ENCODE measurements at regions not wholly inside any gene's neighbourhood (a gene's known extent, or its start where the extent isn't known, plus 50 kb on each side); places are given as distances from the start of the nearest gene placed in this dataset.
"Not testable (repeated sequence)": the region's sequence is repeated elsewhere in the genome, so short reads cannot be mapped to it uniquely, and the experiment has no call there.

DNA sequence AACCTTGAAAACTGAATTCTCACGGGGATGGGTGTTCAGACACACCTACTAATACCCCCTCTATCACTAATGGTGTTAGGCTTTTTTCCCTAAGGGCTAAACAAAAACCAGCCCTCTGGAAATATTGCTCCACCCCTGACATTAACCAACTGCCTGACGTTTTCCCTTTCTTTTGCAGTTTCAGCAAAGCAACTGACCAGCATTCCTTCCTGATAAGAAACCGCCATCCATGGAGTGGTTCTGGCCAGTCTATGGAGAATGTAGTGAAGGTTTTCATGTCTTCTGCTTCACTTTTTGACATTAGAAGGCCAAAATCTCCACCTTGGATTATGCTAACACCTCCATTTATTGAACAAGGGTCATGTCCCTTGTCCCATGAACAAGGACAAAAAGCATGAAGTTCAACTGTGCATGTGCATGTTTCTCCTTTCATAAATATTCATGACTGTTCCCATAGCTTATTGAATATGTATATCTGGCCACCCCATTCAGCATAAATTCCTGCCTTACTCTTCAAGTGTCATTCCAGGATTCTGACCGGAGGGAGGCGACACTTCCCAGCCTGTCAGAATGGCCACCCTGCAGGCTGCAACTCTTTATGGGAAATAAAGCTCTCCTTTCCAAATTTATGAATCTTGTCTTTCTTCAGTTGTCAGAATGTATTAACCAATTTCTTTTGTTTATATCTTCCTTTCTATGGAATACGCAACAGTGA lies 314.3 kb downstream of the HHIPL2 start:
- DNase-seq: no peak

DNA sequence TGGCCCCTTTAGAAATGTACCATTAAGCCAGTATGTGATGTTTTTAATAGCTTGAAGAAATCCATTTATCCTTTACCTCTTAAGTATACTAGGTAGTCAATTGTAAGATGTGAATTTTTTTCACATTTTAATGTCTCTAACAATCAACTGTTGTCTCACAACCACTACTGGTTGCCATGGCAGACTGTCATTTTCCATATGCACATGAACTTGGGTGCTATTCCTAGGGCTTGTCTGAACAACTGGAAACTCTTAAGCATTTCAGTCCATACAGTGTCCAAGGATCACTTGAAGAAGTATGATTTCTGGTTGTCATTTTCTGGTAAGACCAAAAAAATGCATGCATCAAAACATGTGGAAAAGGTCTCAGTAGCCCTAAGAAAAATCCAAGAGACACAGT lies 315.1 kb downstream of the HHIPL2 start:
- DNase-seq: no peak

DNA sequence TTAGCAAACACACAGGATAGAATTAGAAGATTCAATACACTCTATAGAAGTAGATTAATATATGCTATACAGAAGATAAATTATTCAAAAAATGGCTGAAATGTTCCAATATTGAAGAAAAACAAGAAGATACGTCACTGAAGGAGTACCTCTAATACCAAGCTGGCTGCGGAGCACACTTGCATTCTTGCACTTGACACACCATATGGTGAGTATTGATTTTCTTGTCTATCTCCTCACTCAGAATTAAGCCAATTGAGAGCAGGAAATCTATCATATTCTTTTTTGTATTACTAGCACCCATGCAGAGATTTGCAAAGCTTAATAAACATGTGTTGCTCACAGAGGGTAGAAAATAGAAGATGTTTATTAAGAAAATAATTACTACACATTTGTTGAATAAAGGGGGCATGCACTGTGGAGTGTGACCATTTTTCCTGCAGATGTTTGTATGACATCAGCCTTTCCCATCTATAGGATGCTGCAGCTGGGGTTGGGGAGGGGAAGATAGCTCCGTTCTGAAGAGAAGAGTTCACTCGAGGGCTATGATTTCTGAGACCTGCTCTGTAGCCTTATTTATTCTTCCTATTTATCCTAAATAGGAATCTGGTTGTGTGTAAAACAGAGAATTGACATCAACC lies 318.1 kb downstream of the HHIPL2 start:
- DNase-seq: no peak

DNA sequence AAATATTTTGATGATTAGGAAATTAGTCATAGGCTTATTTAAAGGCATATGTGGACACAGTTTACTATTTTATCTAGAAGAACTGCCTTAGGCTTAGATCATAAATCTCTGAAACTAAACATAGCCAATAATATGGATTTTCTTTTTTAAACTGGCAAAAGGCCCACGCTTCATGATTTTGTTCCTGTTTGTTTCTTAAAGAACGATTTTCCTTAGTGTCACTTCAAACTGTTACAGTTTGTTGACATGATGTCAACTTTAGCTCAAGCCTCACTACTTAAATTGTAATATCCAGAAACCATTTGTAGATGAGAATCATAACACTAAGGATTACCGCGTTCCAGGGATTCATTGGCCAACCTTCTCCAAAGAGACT lies 322.6 kb downstream of the HHIPL2 start:
- DNase-seq: no peak

- no peak for DNase-seq
Observed at GRCh38 chr1:222224636-222225315, 323.1 kb downstream of the HHIPL2 start.

DNA sequence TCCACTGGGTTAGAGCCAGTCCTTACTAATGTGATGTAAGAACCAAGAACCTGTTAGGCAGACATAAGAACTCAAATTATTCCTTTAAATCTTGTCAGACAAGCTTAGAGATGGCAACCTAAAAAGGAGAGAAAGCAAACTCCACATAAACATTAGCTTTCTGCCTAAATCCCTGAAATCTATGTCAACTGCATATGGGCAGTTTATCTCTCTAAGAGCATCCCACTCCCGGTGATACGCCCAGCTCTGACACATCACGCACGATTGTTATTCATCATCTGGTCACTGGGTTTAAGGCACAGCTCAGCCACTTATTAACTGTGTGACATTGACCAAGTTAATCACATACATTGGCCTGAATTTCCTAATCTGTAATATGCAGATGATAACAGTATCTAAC lies 323.7 kb downstream of the HHIPL2 start:
- no peak for DNase-seq

- no peak for DNase-seq
Observed at GRCh38 chr1:222223010-222223409, 324.9 kb downstream of the HHIPL2 start.

GRCh38 chr1:222216255-222216754 lies 331.6 kb downstream of the HHIPL2 start:
- no peak for DNase-seq

GRCh38 chr1:222210776-222211175 lies 337.1 kb downstream of the HHIPL2 start:
- no peak for DNase-seq

GRCh38 chr1:222204475-222204874 lies 343.4 kb downstream of the HHIPL2 start:
- no peak for DNase-seq

DNA sequence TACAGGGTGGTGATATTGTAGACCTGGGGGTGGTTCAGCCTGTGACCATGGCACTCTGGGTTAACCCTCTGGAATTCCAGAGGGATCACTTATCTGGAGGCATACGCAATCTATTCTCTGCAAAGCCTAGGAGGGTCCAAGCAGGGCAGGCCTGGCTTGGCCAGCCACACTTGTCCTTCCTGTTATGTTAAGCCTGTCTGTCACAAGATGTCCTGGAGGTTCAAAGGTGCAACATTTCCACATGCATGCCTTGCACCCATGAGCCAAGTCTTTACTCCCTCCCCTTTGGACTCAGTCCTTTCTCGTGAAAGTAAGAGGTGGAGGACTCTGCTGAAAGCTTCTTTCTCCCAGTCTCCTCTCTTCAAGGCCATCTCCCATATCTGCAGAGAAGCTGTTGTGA lies 345.1 kb downstream of the HHIPL2 start:
- DNase-seq: no peak

DNA sequence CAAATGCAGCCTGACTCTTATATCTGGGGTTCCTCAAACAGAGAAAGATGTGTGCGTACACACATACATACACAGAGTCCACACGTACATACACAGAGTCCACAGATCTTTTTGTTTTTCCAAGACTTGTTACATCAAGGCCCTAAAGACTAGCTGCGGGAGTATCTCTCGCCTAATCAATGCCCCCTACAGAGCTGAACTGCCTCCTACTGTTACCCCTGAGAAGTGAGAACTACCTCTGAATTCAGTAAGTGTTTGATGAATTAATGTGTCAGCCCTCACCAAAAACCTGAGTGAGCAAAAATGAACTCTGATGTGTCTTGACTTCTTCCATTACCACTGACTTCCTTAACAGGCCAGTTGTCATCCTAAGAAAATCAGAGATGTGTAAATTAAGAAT lies 351.2 kb downstream of the HHIPL2 start:
- DNase-seq: no peak

DNA sequence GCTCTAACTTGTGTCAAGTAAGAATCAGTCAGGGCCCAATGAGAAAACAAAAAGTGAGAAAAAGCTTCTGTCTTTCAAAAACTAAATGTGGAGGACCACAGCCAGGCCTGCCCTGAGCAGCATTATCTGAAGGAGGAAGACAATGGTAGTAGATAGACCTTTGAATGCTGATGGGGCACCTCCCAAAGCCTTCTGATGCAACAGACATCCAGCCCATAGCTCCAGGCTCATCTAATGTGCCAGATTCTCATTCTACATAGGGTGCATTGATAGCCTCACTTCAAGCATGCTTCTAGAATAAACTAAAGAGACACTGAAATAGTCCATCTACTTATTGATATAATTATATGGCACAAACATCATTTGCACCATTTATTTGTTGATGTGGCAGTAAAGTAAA lies 351.6 kb downstream of the HHIPL2 start:
- no peak for DNase-seq

- DNase-seq: no peak
Observed at GRCh38 chr1:222195857-222196256, 352.0 kb downstream of the HHIPL2 start.

DNA sequence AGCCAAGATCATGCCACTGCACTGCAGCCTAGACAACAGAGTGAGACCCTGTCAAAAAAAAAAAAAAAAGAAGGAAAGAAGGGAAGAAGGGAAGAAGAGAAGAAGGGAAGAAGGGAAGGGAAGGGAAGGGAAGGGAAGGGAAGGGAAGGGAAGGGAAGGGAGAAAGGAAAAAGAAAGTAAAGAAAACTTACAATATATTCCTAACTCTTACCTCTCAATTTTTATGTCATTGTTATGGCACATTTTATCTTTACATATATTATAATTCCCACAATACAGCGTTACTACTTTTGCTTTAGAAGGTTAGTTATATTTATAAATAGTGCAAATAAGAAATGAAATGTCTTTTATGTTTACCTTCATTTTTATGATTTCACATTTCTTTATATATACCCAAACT lies 358.7 kb downstream of the HHIPL2 start:
- no peak for DNase-seq

DNA sequence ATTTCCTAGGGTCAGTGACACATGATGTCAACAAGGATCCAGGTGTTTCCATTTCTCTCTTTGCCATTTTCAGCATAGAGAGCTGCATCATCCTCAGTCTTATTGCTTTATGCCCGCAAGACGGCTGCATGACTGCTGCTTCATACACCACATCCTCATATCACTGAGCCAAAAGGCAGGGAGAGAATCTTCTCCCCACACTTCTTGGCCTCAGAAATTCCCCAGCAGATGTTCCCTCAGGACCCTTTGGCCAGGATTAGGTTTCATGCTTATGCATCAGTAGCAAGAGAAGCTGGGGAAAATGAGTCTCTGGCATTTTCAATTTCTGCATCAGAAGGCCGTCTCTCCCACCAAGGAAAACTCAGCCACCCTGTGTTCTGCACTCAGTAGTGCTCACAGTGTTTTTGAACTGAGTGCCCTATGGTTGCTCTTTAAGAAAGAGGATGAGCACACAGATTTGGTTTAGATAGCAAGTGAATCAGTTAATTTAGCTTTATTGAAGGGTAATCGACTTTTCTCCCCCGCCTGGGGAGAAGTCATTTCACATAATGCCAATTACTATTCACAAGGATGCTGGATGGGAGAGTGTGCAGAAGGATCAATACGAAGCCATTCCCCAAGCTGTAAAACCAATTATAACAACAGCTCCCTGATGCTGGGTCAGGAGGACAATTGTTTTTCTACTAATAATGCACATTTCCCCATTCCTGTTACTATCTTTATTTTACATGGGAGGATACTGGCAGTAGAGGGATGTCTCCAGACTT lies 360.2 kb downstream of the HHIPL2 start:
- DNase-seq: no peak

DNA sequence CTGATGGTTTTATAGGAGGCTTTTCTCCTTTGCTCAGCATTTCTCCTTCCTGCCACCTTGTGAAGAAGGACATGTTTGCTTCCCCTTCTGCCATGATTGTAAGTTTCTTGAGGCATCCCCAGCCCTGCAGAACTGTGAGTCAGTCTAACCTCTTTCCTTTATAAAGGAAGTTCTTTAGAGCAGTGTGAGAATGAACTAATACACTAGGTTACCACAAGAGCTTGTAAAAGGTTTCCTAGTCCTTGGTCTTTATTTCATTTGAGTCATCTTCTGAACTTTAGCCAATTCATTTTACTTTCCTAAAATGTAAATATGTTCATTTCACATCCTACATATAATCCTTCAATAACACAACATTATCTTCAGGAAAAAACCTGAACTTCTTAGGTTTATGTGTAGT lies 365.3 kb downstream of the HHIPL2 start:
- DNase-seq: no peak

DNA sequence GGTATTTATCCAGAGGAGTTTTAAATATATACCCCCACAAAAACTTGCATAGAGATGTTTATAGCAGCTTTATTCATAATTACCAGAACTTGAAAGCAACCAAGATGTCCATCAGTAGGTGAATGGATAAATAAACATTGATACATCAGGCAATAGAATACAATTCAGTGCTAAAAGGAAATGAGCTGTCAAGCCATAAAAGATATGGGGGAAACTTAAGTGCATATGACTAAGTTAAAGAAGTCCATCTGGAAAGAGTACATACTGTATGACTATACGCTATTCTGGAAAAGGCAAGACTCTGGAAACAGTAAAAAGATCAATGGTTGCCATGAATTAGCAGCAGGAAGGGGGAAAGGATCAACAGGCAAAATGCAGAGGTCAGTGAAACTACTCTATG lies 366.7 kb downstream of the HHIPL2 start:
- no peak for DNase-seq

DNA sequence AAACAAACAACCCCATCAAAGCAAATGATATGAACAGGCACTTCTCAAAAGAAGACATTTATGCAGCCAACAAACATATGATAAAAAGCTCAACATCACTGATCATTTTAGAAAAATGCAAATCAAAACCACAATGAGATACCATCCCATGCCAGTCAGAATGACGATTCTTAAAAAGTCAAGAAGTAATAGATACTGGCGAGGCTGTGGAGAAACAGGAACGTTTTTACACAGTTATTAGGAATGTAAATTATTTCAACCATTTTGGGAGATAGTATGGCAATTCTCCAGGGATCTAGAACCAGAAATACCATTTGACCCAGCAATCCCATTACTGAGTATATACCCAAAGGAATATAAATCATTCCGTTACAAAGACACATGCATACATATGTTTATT lies 370.4 kb downstream of the HHIPL2 start:
- DNase-seq: not testable (repeated sequence)

DNA sequence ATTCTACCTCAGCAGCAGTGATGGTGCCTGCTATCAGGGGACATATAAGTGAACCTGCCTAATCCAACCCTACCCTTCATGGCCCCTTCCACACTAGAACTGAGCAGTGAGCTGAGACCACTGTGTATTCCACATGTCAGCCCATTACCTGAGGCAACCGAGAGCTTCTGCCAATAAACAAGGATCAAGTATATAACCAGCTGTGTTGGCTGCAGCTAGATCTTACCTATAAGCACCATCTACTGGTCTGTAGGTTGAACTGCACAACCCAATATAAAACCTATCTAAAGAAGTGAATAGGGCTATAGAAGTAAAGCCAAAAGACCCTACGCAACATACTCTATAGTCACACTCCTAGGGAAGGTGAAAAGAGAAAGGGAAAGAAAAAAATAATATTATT lies 376.9 kb downstream of the HHIPL2 start:
- peak in 1 of 5 donors; percentile 4 for DNase-seq

GRCh38 chr1:222168621-222169020 lies 379.3 kb downstream of the HHIPL2 start:
- DNase-seq: no peak

- no peak for DNase-seq
Observed at GRCh38 chr1:222167896-222168295, 380.0 kb downstream of the HHIPL2 start.

GRCh38 chr1:222167111-222167510 lies 380.8 kb downstream of the HHIPL2 start:
- no peak for DNase-seq
